Glutamatergic neuron (in vitro differentiated cells): ENCODE measurements at regions not wholly inside any gene's neighbourhood (a gene's known extent, or its start where the extent isn't known, plus 50 kb on each side); places are given as distances from the start of the nearest gene placed in this dataset.

Source experiments
- DNase-seq: peaks from one replicate; pipeline ENCODE4 v3.0.0; 2022
- H3K27ac Mint-ChIP-seq: one replicate; pipeline ENCODE4 v1.8.0; 2020; ENCODE audit warnings: mild to moderate bottlenecking, mixed read lengths, inconsistent platforms; ENCODE audit not compliant: unreplicated experiment
- H3K27me3 Mint-ChIP-seq: one replicate; pipeline ENCODE4 v1.8.0; 2020; ENCODE audit warnings: mild to moderate bottlenecking, moderate library complexity, mixed read lengths, inconsistent platforms; ENCODE audit not compliant: unreplicated experiment
- H3K36me3 Mint-ChIP-seq: one replicate; pipeline ENCODE4 v1.8.0; 2020; ENCODE audit warnings: mild to moderate bottlenecking, mixed read lengths, inconsistent platforms; ENCODE audit not compliant: unreplicated experiment
- H3K4me1 Mint-ChIP-seq: one replicate; pipeline ENCODE4 v1.8.0; 2020; ENCODE audit warnings: mild to moderate bottlenecking, low read depth, mixed read lengths, inconsistent platforms; ENCODE audit not compliant: unreplicated experiment
- H3K4me3 Mint-ChIP-seq: one replicate; pipeline ENCODE4 v1.8.0; 2020; ENCODE audit warnings: mild to moderate bottlenecking, mixed read lengths, inconsistent platforms; ENCODE audit not compliant: unreplicated experiment
- H3K9me3 Mint-ChIP-seq: one replicate; pipeline ENCODE4 v1.8.0; 2020; ENCODE audit warnings: mild to moderate bottlenecking, moderate library complexity, mixed read lengths, inconsistent platforms; ENCODE audit not compliant: unreplicated experiment
- TF ChIP-seq, protein P1 (sequence below): fragments of 200-600 bp; sonication (generic); IDR thresholded peaks from one replicate; pipeline ENCODE4 v1.5.0; 2021; ENCODE audit not compliant: partially characterized antibody, unreplicated experiment

DNA sequence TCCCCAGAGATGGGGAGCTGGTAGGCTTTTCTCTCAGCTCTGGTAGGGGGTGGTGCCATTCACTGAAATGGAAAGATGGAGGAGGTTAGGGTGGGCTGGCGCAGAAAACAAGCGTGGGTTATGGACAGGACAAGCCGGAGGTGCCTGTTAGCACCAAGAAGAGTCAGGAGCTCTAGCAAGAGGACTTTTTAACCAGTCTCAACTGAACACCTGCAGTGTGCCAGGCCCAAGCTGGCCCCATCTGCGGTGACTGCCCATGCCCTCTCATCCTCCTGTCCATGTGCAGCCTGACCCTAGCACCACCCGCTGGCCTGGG, 254.4 kb downstream of the RHOU start:
- TF ChIP-seq, protein P1, sequence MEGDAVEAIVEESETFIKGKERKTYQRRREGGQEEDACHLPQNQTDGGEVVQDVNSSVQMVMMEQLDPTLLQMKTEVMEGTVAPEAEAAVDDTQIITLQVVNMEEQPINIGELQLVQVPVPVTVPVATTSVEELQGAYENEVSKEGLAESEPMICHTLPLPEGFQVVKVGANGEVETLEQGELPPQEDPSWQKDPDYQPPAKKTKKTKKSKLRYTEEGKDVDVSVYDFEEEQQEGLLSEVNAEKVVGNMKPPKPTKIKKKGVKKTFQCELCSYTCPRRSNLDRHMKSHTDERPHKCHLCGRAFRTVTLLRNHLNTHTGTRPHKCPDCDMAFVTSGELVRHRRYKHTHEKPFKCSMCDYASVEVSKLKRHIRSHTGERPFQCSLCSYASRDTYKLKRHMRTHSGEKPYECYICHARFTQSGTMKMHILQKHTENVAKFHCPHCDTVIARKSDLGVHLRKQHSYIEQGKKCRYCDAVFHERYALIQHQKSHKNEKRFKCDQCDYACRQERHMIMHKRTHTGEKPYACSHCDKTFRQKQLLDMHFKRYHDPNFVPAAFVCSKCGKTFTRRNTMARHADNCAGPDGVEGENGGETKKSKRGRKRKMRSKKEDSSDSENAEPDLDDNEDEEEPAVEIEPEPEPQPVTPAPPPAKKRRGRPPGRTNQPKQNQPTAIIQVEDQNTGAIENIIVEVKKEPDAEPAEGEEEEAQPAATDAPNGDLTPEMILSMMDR: no peak
- peaks cover 9% of the 10 kb centered on the region for H3K36me3 Mint-ChIP-seq
- peaks cover 35% of the 10 kb centered on the region for H3K4me1 Mint-ChIP-seq
- DNase-seq: no peak
- peaks cover 3% of the 10 kb centered on the region for H3K27me3 Mint-ChIP-seq
- H3K27ac Mint-ChIP-seq: no peak overlapping the region
- H3K9me3 Mint-ChIP-seq: peaks cover 10% of the 10 kb centered on the region
- H3K4me3 Mint-ChIP-seq: no peak overlapping the region

DNA sequence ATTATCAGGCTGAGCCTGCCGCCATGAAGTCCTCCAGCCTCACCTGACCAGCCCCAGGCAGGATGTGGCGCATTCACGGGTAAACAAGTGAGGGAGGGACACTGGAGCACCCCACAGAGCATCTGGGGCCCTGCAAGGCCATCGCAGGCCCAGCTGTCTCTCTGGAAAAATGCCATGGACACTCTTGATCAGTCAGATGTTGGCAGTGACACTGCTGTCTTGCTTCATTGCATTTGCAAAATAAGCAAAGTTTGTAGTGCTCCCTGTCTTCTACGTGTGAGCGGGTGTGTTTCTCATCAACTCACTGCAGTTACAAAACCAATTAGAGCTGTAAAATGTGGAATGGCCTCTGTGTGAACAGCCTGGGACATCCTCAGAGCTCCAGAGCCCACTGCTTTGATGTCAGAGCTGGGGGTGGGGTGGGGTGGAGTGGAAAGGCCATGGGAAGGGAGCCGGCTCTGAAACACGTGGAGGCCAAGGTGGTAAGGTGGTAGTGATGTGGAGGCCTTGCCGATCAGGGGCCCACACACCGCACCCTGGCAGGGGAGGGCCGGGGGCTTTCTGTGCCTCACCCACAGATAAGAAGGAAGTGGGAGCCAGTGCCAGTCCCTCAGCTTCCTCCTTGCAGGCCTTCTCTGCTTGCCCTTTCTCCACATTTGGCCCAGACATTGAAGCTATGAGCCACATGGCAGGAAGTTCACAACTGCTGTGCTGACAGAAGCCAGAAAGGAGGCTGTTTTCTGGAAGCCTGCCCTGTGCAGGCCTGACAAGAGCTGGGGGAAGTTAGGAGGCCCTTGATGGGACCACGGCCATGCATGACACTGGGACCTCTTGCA, 254.9 kb downstream of the RHOU start:
- Mint-ChIP-seq H3K4me1 (peaks cover 40% of the 10 kb centered on the region), H3K36me3 (peaks cover 5% of the 10 kb centered on the region), H3K27ac (no peak overlapping the region), H3K4me3 (no peak overlapping the region), H3K27me3 (peaks cover 3% of the 10 kb centered on the region), H3K9me3 (peaks cover 7% of the 10 kb centered on the region)
- TF ChIP-seq, protein P1: no peak
- DNase-seq: no peak

DNA sequence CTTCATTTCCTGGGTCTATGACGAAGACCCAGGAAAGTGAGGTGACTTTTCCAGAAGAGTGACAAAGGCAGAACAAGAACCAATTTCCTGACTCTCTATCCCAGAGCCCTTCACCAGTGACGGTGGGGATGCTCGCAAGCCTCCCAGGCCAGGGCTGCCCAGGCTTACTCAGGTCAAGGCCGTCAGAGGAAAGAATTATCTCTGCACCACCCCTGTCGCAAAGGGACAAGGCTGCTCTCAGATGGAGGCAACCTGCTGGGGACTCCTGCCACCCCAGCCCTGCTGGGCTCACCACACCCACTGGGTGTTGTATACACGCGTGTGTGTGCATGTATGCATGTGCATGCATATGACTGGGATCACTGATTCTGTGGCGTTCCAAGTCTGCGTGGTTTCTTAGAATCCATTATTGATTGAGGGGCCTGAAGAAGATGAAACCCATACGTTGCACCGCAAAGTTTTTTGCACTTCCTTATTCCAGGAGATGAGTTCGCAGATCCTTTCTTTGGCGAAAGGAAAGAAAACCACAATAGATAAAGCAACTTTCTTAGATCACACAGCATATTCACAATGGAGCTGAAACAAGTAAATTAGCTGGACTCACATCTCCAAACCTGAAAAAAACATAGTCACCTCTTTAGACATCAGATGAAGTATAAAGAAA, 255.8 kb downstream of the RHOU start:
- DNase-seq: no peak
- TF ChIP-seq, protein P1: no peak
- peaks cover 47% of the 10 kb centered on the region for H3K4me1 Mint-ChIP-seq

DNA sequence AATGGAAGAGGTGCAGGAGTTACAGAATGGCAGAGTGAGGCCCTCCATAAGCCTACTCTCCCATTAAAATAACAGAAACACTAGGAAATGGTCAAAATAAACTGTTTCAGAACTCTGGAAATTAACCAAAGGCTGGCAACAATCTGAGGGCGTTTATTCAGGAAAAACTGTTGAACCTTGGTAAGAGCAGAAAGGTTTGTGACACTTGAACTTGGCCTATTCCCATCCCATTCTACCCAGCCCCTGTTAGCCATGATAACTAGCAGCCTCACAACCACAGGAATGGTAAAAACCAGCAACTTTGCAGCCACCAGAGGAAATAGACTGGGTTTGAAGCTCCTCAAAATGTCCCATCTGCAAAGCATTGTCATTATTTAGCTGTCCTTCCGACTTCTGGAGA, 256.8 kb downstream of the RHOU start:
- H3K4me3 Mint-ChIP-seq: no peak overlapping the region
- DNase-seq: no peak
- no peak overlapping the region for H3K27ac Mint-ChIP-seq
- peaks cover 5% of the 10 kb centered on the region for H3K9me3 Mint-ChIP-seq
- no peaks in the 10 kb centered on the region for H3K36me3 Mint-ChIP-seq
- TF ChIP-seq, protein P1: no peak
- H3K27me3 Mint-ChIP-seq: peaks cover 3% of the 10 kb centered on the region
- peaks cover 53% of the 10 kb centered on the region for H3K4me1 Mint-ChIP-seq

More for the DNA sequence above, 255.8 kb downstream of the RHOU start:
- Mint-ChIP-seq H3K27ac (no peak overlapping the region), H3K27me3 (peaks cover 3% of the 10 kb centered on the region), H3K36me3 (peaks cover 2% of the 10 kb centered on the region), H3K9me3 (peaks cover 5% of the 10 kb centered on the region), H3K4me3 (no peak overlapping the region)
